T-helper 1 cell treated with Interleukin-12 subunit alpha and Interleukin-12 subunit beta and Interleukin-4 antibody, amounts not matched to agents 30 μg/mL and 1 μg/mL, for 36 hours (primary cell): ENCODE measurements at regions not wholly inside any gene's neighbourhood (a gene's known extent, or its start where the extent isn't known, plus 50 kb on each side); places are given as distances from the start of the nearest gene placed in this dataset.

Source experiments
- H3K27ac Mint-ChIP-seq: one replicate; pipeline ENCODE4 v1.8.0; 2021; ENCODE audit warnings: mild to moderate bottlenecking, mixed read lengths
- H3K27me3 Mint-ChIP-seq: one replicate; pipeline ENCODE4 v1.8.0; 2021; ENCODE audit warnings: low read depth, mixed read lengths
- H3K36me3 Mint-ChIP-seq: one replicate; pipeline ENCODE4 v1.8.0; 2021; ENCODE audit warnings: low read depth, mixed read lengths
- H3K4me1 Mint-ChIP-seq: one replicate; pipeline ENCODE4 v1.8.0; 2021; ENCODE audit warnings: low read depth, mixed read lengths
- H3K4me3 Mint-ChIP-seq: one replicate; pipeline ENCODE4 v1.8.0; 2021; ENCODE audit warnings: mild to moderate bottlenecking, moderate library complexity, mixed read lengths
- H3K9me3 Mint-ChIP-seq: one replicate; pipeline ENCODE4 v1.8.0; 2021; ENCODE audit warnings: mixed read lengths

DNA sequence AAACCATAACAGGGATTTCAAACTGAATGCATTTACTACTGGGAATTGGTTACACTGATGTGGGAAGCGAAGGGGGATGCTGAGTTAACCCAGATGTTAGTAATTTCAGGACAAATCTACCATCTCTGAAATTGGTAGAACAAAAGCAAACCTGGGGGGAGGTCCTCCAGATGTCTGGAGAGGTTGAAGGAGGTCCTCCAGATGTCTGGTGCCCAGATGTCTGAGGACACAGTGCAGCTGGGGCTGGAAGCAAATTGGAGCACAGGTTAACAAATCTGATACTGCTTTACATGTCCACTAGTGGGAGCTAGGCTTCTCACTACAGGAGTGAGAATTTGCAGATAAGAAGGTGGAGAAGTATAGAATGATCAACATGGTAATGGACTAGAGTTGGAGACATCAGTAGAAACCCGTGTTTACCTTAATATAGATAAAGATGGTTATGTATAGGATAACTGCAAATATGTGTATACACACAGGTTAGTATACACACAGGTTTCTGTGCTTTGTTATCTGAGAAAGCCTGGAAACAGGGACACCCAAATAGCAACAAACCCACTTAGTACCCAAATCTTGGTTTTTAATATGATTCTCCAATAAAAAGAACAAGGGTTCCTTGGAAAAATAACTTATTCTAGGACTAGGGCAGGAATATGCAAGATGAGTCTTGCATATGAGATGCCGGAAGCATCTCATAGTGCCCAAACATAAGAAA lies 162.5 kb downstream of the C12orf50 start:
- Mint-ChIP-seq H3K9me3 (no peaks in the 10 kb centered on the region), H3K4me1 (no peaks in the 10 kb centered on the region), H3K27me3 (no peaks in the 10 kb centered on the region), H3K27ac (no peak overlapping the region), H3K4me3 (no peak overlapping the region), H3K36me3 (no peaks in the 10 kb centered on the region)

GRCh38 chr12:87861791-87862190 lies 167.4 kb downstream of the C12orf50 start:
- Mint-ChIP-seq H3K27me3 (no peaks in the 10 kb centered on the region), H3K4me3 (no peak overlapping the region), H3K36me3 (no peaks in the 10 kb centered on the region), H3K9me3 (no peaks in the 10 kb centered on the region), H3K4me1 (no peaks in the 10 kb centered on the region), H3K27ac (no peak overlapping the region)

GRCh38 chr12:87853448-87854003 lies 175.7 kb downstream of the C12orf50 start:
- Mint-ChIP-seq H3K4me1 (no peaks in the 10 kb centered on the region), H3K9me3 (no peaks in the 10 kb centered on the region)

DNA sequence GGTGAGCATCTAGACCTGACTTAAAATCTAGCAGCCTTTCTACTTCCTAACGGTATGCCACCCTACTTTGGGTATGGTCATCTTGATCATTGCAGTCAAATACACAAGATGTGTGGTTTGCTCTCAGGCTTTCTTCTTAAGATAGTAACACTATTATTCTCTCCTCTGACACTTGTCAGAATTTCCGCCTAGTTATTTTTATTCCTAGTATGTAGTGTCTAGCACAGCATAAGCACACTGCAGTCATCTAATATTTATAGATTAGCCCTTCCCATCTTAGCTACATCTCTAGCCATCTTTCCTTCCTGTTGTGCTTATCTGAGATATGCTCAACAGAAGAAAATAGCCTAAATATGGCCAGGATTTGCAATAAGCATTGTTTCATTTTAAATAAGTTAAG lies 180.1 kb downstream of the C12orf50 start:
- Mint-ChIP-seq H3K27ac (no peak overlapping the region), H3K9me3 (no peaks in the 10 kb centered on the region), H3K27me3 (no peaks in the 10 kb centered on the region), H3K36me3 (no peaks in the 10 kb centered on the region), H3K4me1 (no peaks in the 10 kb centered on the region), H3K4me3 (no peak overlapping the region)

More at GRCh38 chr12:87853448-87854003, 175.7 kb downstream of the C12orf50 start:
- Mint-ChIP-seq H3K36me3 (no peaks in the 10 kb centered on the region), H3K27me3 (no peaks in the 10 kb centered on the region), H3K4me3 (no peak overlapping the region), H3K27ac (no peak overlapping the region)

- Mint-ChIP-seq H3K27ac (no peak overlapping the region), H3K4me1 (no peaks in the 10 kb centered on the region), H3K36me3 (no peaks in the 10 kb centered on the region), H3K4me3 (no peak overlapping the region), H3K9me3 (no peaks in the 10 kb centered on the region), H3K27me3 (no peaks in the 10 kb centered on the region)
These were observed 180.8 kb downstream of the C12orf50 start for GRCh38 chr12:87848248-87848868.

- Mint-ChIP-seq H3K27me3 (no peaks in the 10 kb centered on the region), H3K4me1 (no peaks in the 10 kb centered on the region), H3K27ac (peak overlapping the region; percentile 37), H3K4me3 (no peak overlapping the region), H3K36me3 (no peaks in the 10 kb centered on the region), H3K9me3 (no peaks in the 10 kb centered on the region)
These were observed 182.1 kb downstream of the C12orf50 start for GRCh38 chr12:87847147-87847546.

DNA sequence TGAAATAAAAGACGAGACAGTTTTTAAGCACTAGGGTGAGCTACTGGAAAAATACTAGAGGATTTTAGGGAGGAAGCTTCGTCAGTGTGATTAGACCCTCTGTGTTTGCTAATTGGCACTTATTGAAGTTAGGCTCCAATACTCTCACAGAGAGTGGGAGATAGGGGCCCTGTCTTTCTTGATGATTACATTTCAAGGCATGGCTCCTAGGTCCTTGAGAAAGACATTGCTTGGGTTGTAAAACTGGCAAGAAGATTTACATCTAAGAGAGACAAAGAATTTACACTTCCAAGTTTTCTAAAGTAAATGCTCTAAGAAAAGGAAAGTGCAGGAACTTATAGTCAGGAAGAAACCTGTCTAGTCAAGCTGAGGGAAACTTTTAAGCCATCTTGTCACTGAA lies 183.2 kb downstream of the C12orf50 start:
- Mint-ChIP-seq H3K27me3 (no peaks in the 10 kb centered on the region), H3K4me3 (no peak overlapping the region), H3K4me1 (no peaks in the 10 kb centered on the region), H3K36me3 (no peaks in the 10 kb centered on the region), H3K9me3 (no peaks in the 10 kb centered on the region), H3K27ac (no peak overlapping the region)

DNA sequence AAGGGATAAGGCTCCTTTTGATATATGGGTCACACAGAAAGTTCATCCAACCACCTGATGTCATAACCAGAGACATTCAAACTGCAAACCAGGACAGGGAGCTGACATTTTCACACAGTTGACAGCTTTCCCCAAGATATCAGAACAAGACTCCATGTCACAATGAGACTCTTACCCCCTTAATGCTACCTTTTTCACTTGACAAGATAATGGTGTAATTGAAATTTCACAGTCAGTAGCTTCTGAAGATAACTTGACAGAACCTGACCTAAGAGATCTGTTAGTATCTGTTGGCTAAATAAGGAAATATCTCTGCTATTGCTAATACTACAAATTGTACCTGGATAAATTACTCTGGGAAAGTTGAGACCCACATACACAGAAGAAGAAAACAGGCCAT lies 187.3 kb downstream of the C12orf50 start:
- no peaks in the 10 kb centered on the region for H3K9me3 Mint-ChIP-seq
- no peaks in the 10 kb centered on the region for H3K36me3 Mint-ChIP-seq
- H3K4me1 Mint-ChIP-seq = no peaks in the 10 kb centered on the region
- no peak overlapping the region for H3K27ac Mint-ChIP-seq
- no peak overlapping the region for H3K4me3 Mint-ChIP-seq
- H3K27me3 Mint-ChIP-seq = no peaks in the 10 kb centered on the region

- no peaks in the 10 kb centered on the region for H3K36me3 Mint-ChIP-seq
- H3K4me1 Mint-ChIP-seq = no peaks in the 10 kb centered on the region
- H3K27me3 Mint-ChIP-seq = no peaks in the 10 kb centered on the region
- H3K9me3 Mint-ChIP-seq = no peaks in the 10 kb centered on the region
- no peak overlapping the region for H3K27ac Mint-ChIP-seq
- H3K4me3 Mint-ChIP-seq = no peak overlapping the region
These were observed 193.0 kb downstream of the C12orf50 start for GRCh38 chr12:87836190-87836589.

DNA sequence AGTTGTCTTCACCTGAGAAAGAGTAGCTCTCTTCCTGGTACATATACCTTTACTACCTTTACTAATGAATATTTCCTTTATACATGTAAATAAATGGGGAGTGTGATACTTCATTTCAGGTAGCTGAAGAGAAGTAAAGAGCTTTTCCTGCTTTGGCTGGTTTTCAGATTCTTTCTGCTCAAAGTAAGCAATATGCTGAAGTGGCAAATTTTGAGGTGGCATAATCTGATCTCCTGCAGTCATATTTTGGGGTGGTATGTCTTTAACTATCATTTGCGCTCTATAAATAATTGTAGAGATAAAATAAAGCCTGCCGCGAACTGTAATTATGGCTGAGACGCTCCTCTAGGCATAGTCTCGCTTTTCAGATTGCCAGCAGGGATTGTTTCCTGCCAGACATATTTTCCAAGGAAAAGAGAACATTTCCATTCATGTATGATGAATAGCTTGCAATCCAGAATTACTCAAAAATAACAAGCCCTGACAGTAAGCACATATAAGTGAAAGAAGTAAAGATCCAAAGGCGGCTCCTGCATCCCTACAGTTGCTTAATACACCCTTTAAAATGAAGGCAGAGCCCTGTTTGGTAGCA lies 200.7 kb downstream of the C12orf50 start:
- Mint-ChIP-seq H3K27ac (no peak overlapping the region), H3K27me3 (no peaks in the 10 kb centered on the region), H3K4me1 (no peaks in the 10 kb centered on the region), H3K4me3 (no peak overlapping the region), H3K36me3 (no peaks in the 10 kb centered on the region), H3K9me3 (no peaks in the 10 kb centered on the region)

DNA sequence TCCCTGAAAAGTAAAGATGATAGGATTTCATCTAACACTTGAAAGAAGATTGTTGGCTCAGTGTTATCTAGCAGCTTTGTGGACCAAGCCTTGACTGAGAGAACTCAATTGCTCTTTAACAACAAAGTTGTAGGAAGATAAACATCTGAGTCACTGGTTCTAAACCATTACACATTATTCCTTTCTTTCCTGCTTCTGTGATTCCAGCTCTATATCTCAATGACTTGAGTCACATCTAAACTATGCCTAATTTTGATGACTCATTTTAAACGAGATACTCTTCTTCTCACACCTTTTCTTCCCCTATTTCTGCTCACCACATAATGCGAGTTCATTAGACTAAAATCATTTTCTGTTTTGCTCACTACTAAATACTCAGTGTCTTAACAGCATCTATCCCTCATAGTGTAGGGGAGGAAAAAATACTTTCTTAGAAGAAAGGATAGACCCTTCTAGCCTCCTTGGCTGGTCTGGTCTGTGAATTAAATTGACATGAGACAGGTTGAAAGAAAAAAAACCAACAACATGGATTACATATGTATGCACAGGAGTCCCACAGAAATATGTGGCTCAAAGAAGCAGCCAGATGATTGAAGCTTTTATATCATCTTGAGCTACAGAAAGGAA lies 201.4 kb downstream of the C12orf50 start:
- Mint-ChIP-seq H3K4me3 (no peak overlapping the region), H3K27me3 (no peaks in the 10 kb centered on the region), H3K4me1 (no peaks in the 10 kb centered on the region), H3K36me3 (no peaks in the 10 kb centered on the region), H3K27ac (no peak overlapping the region), H3K9me3 (no peaks in the 10 kb centered on the region)

GRCh38 chr12:87822923-87823322 lies 206.3 kb downstream of the C12orf50 start:
- H3K4me3 Mint-ChIP-seq = no peak overlapping the region
- H3K36me3 Mint-ChIP-seq = no peaks in the 10 kb centered on the region
- no peaks in the 10 kb centered on the region for H3K9me3 Mint-ChIP-seq
- no peaks in the 10 kb centered on the region for H3K27me3 Mint-ChIP-seq
- no peaks in the 10 kb centered on the region for H3K4me1 Mint-ChIP-seq
- no peak overlapping the region for H3K27ac Mint-ChIP-seq

GRCh38 chr12:87820524-87821202 lies 208.5 kb downstream of the C12orf50 start:
- Mint-ChIP-seq H3K36me3 (no peaks in the 10 kb centered on the region), H3K4me1 (no peaks in the 10 kb centered on the region), H3K9me3 (no peaks in the 10 kb centered on the region), H3K4me3 (no peak overlapping the region), H3K27ac (no peak overlapping the region), H3K27me3 (no peaks in the 10 kb centered on the region)

DNA sequence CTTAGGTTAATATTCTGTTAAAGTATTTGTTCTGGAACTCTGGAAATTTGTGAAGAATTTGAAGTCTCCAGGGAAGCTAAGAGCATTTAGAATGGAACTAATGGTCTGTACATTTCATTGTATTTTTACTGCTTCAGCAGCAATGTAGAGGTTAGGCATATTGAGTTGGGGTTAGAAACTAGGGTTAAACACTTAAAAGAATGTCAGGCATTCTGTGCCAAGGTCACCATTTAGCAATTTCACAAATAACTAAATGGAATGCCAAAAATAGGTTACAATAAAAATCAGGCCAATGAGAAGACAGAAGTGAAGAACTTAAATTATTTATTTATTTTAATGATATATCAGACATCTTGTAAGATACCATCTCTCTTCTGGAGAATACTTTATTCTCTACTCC lies 210.8 kb downstream of the C12orf50 start:
- Mint-ChIP-seq H3K36me3 (no peaks in the 10 kb centered on the region), H3K9me3 (no peaks in the 10 kb centered on the region)

More for the DNA sequence above, 210.8 kb downstream of the C12orf50 start:
- Mint-ChIP-seq H3K4me1 (no peaks in the 10 kb centered on the region), H3K27ac (no peak overlapping the region), H3K4me3 (no peak overlapping the region), H3K27me3 (no peaks in the 10 kb centered on the region)
